ENCODE measurements at regions not wholly inside any gene's neighbourhood (a gene's known extent, or its start where the extent isn't known, plus 50 kb on each side); places are given as distances from the start of the nearest gene placed in this dataset.

DNA sequence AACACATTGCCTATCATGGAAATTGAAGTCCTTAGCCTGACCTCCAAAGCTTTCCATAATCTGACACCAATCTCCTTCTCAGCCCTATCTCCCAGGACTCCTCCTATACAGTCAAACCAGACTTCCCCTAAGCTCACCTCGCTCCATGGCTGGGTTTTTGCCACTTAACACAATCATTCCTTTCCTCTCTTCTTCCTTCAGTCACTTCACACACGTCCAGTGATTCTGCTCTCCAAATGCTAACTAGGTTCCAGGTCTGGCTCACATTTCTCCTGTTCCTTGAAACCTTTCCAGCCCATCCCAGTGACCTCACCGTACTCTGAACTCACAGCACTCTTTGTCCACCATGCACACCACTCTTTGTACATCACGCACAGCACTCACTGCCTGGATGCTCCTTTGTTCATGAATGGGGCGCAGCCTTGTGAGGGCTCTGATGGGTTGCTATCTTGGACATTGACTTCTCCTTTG is 98.4 kb downstream of the GLUL start:
- DNase-seq (ENCODE audit: low read depth, low spot score) = no peak

DNA sequence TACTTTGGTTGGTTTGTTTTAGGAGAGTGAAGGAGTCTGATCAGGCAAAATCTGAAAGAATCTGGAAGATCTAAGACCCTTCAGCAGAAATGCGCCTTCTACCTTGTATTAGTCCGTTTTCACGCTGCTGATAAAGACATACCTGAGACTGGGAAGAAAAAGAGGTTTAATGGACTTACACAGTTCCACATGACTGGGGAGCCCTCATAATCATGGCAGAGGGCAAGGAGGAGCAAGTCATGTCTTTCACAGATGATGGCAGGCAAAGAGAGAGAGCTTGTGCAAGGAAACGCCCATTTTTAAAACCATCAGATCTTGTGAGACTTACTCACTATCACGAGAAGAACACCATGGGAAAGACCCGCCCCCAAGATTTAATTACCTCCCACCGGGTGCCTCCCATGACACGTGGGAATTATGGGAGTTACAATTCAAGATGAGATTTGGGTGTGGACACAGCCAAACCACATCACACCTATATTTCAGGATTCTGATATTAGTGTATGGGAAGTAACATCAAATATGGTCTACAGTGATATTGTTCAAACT is 99.3 kb downstream of the GLUL start:
- DNase-seq (ENCODE audit: low read depth, low spot score) = no peak

DNA sequence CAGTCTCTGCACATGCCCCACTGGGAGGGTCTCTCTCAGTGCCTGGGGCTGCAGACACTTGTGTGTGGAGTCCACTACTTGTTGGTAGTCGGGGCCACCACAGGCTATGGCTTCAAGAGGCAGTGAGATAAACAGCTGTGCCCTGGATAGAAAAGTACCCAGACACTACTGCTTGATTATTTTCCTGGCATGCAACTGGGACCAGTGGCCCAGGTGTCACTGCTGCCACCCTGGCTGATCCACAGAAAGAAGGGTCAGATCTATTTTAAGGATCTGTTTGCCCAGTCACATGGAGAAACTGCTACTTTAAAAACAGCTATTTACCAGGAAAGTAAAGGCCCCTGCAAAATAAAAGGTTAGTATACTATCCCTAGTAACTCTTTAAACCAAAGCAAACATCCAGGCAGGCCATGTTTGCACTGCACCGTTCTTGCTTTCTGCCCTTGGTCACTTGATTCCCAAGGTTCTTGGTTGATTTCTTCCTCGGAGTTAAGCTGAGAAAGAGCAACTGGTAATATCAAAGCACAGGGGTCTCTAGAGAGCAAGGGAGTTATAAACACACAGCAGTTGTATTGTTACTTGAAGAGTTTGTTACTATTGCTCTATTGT is 99.9 kb downstream of the GLUL start:
- DNase-seq (ENCODE audit: low read depth, low spot score) = no peak

DNA sequence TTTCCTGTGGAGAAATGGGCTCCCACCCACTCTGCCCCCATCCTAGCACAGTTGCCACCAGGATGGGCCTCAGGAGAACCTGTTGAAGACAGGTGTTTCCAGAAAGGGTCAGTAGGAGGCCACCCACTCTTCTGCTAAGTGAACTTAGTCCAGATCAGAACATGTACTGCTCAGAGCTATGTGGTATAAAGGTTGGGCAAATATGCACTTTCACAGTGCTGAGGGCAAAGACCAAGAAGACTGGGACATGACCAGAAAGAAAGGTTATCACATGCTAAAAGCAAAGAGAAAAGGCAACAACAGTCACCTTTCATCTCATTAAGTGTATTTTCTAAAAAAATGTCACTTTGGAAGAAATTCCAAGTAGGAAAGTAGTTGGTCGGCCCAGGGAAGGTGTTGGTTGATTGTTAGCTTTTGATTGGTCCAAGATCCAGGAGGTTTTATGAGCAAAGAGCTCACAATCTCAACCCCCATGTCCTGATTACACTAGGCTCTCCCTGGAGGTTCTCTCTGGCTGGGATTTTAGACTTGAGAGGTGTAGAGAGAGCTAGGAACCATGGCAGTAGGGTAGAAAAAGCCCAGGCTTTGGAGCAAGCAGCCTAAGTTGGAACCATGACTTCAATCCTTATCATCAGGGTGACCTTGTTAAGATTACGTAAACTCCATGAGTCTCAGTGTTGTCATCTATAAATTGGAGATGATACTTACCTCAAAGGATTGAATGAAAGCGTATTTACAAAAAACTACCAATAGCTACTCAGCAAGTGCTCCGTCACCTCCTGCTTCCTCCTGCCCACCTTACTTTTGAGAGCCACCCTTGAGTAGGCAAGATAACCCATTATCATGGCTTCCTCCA is 102.6 kb downstream of the GLUL start:
- no peak for DNase-seq (ENCODE audit: low read depth, low spot score)

DNA sequence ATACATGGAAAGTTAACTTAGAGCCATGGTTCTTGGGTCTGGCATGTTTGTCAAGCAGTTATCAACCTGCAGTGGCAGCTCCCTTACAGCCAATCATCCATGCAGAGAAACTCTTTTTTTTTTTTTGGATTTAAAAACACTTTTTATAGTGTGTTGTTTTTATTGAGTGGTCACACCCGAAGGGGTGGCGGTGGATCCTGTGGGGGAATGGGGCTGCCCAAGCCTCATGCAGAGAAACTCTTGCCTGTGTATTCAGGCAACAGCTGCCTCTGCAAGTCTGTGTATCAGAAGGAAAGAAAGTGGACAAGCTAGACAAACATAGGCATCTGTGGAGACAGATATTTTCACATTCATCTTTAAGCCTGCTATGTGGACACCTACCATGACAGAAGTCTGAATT is 104.8 kb downstream of the GLUL start:
- DNase-seq (ENCODE audit: low read depth, low spot score) = no peak

DNA sequence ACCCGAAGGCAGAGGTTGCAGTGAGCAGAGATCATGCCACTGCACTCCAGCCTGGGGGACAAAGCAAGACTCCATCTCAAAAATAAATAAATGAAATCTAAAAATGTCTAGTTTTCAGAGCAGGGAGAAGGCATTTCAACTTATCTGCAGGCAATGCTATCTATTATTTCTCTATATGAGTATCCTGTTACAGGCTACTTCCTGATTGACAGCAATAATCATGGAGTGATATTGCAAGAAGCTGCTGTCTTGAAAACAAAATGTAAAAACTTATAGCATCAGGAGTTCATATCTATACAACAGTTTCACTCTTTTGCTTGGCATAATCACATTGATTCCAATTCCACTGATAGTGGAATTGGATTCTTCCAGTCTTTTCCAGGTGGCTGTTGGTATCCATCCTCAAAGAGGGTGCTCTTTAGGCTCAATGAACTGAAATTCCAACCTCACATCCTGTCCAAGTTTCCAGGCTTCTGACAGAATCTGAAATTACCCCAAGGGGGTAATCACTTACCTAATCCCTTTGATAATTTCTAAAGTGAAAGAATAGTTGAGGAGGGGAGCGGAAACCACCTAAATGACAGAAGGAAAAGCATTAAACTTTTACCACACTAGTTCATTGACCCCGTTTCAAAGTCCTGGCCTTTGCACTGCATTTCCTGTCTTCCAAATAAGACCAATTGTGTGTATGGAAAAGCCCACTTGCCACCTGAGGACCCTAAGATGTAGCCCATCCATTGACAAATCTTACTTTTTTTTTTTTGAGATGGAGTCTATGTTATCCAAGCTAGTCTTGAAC is 107.6 kb downstream of the GLUL start:
- DNase-seq (ENCODE audit: low read depth, low spot score) = no peak

DNA sequence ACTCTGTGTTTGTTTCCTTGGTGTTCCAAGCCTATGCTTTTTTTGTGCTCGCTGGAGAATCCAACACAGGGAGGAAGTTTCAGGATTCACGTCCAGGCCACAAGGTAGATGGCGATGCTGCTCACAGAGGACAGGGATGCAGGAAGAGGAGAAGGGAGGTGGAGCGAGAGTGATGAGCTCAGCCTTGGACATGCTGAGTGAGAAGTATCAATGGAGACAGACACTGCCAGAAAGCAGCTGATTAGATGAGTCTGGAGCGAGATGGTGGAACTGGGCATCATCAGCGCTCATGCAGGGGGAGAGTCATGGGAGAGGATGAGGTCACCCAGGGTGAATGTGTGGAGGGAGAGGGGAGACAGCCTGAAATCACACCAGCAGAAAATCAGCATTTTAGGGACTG is 110.0 kb downstream of the GLUL start:
- DNase-seq (ENCODE audit: low read depth, low spot score) = no peak

DNA sequence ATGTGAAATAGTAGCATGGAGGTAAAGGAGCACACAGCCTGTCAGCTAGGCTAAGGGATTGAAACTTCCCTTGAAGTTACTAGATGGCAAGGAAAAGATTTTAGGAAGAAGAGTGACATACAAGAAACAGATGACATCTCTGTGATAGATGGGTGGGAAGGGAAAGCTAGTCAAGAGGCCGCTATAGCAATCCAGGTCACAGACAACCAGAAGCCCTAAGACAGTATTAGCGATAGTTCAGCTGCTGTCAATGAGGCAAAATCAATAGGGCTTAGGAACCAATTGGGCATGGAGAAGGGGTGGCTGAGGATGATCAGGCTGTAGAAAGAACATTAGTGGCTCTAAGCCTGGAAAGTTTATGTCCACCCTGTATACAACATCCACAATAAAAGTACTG is 111.1 kb downstream of the GLUL start:
- DNase-seq (ENCODE audit: low read depth, low spot score) = no peak

DNA sequence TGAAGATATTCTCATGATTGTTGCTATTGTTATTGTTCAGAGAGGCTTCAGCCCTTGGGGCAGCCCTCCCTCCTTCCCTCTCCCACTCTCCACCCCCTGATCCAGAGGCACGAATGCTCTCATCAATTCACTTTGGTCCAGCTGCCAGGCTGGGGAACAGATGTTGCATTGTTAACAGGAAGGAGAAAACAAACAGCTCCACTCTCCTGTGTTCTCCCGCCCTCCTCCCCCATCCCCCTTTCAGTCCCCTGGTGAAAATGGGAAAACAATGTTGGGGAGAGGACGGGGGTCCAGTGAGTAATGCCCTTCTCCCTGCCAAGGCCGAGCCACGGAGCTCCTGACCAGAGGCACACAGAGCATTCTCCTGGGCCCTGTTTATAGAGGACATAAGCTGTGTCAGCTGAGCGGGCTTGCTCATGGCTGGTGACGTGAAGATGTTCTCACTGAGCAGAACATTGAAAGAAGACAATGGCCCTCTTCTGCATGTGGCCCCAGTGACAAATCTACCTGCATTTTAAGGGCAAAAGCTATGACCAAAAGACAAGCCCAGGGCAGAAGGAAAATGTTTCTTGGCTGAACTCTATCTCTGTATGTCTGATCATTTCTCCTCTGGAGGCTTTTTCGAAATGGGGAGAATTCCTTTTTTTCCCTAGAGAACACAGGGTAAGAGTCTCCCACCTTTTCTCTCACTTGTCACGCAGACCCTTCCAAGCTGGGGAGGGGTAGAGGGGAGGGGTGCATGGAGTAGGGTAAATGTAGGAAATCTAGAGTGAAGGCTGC is 111.7 kb downstream of the GLUL start:
- DNase-seq (ENCODE audit: low read depth, low spot score) = no peak

DNA sequence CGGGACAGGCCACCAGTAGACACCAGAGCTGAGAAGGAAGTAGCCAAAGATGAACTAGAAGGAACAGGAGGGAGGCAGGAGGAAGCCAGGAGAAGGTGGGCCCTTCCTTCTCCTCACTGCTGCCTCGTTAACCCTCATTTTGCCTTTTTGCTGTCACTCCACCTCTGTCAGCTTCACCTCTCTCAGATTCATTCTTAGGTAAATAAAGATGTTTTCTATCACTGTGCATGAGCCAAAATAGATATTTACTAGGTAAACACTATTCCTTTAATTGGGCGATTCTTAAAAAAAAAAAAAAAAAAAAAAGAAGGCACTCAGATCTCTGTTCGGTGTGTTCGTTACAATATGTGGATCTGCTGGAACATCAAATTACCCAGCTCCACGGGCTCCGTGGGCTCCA is 112.3 kb downstream of the GLUL start:
- DNase-seq (ENCODE audit: low read depth, low spot score) = no peak

DNA sequence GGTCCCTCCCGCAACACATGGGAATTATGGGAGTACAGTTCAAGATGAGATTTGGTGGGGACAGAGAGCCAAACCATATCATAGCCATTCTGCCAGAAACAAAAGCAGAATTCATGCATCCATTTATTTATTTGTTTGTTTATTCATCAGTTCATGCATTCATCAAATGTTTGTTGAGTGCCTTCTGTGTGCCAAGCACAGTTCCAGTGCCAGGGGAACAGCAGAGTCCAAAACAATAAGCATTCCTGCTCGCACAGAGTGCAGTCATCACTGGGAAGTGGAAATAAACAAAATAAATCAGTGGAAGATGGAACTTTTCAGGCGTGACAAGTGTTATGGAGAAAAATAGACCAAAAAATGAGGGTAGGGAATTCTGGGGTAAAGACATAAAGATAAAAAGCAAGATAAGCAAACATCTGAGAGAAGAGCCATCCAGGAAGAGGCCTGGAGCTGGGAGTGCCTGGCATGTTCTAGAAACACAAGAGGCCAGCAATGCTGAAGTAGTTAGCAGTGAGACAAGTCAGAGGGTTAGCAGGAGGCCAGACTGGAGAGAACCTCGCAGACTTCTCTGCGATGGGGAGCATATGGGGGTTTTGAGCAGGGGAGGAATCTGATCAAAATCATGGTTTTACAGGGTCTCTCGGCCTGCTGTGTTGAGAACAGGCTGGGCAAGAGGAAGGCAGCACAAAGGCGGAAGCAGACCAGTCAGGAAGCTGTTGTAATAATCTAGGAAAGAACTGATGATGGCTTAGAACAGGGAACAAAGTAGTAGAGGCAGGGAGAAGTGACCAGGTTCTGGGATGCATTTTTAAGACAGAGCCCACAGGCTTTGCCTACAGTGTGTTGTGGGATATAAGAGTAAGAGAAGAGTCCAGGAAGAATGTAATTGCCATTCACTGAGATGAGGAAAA is 113.2 kb downstream of the GLUL start:
- no peak for DNase-seq (ENCODE audit: low read depth, low spot score)

DNA sequence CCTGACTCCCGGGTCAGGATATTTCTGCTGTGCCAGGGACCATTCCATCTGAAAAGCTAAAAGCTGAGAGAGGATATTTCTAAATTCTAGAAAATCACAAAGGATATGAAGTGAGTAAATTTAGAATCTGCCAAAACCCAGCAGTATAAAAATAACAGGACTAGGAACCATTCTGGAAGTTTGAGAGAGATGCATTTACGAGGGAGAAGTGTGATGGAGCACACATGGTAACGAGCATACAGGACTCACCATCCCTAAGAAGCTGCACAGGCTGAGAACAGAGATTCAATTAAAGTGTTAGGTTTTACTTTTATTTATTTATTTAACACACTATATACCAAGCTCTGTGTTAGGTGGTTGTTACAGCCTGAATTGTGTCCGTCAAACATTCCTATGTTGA is 116.3 kb downstream of the GLUL start:
- DNase-seq (ENCODE audit: low read depth, low spot score) = no peak

DNA sequence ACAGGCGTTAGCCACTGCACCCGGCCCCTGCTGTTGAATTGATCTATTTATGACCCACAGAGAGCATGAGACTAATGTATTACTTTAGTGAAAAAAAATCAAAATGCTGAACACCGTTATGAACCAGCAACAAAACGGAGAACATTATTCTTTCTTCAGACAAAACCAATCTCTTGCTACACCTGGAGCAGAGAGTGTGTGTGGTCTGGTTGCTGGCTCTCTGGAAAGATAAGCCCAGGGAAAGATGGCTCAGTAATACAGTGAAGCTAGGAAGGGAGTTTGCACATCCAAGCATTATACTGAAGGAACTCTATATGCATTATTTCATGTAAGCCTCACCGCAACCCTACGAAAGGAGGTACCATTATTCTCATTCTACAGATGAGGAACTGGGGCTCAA is 117.0 kb downstream of the GLUL start:
- DNase-seq (ENCODE audit: low read depth, low spot score) = no peak

DNA sequence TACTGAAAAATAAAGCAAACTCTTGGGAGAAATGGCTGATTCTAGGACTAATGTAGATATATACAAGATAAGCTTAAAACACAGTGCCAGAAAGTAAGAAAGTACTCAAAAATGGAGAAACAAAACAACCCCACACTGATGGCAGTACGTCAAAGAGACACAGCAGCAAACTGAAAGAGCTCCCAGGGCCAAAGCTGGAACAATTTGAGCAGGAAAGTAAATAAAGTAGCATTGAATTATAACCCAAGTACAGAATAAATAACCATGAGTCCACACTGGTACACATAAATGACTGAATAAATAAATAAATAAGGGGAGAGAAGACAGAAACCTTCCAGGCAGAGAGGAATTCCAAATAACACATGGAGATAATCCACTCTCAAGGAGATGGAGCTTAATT is 120.9 kb downstream of the GLUL start:
- DNase-seq (ENCODE audit: low read depth, low spot score) = no peak

DNA sequence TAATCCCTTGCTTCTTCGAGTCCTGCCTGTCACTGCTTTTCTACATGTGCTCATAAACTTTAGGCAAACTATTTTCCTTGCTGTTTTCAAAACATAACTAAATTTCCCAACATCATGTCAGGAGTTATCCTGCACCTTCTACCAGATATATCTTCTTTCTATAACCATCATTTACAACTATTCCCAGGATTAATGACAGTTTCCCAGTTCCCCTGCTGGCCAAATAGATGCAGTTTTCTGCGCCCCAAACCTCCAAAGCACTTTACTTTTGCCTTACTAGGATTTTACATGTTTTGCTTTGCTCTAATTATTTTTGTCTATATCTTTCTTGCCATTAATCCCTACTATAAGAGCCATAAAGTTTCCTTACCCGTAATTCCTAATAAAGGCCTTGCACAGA is 122.5 kb downstream of the GLUL start:
- DNase-seq (ENCODE audit: low read depth, low spot score) = no peak

DNA sequence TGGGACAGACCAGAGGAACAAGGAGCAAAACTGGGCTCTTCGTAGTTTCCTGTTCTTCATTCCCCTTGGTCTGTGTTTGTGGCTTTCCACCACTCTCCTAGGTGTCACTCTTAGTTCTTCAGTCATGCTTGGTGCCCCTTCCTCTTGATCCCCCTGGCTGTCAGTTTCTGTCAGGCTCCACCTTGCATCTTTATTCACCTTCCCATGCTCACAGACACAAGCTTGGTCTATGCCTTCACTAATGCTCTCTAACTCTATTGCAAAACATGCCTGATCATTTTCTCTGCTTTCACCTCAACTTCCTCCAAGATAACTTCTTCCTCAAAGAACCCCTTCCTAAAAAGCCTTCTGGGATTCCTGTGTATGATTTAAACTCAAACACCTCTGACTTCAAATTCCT is 122.9 kb downstream of the GLUL start:
- DNase-seq (ENCODE audit: low read depth, low spot score) = no peak

DNA sequence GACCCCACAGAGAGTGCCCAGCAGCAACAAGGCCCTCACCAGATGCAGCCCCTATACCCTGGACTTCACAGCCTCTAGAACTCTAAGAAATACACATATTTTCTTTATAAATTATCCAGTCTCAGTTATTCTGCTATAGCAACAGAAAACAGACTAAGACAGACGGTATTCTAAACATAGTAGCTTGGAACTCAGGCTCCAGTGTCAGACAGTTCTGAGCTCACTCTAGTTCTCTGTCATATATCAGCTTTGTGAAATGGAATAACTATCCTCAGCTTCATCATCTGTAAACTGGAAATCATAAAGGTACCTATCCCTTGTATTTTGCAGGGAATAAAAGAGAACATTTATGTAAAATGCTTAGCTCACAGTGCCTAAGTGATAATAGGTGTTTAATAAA is 127.4 kb downstream of the GLUL start:
- DNase-seq (ENCODE audit: low read depth, low spot score) = no peak

DNA sequence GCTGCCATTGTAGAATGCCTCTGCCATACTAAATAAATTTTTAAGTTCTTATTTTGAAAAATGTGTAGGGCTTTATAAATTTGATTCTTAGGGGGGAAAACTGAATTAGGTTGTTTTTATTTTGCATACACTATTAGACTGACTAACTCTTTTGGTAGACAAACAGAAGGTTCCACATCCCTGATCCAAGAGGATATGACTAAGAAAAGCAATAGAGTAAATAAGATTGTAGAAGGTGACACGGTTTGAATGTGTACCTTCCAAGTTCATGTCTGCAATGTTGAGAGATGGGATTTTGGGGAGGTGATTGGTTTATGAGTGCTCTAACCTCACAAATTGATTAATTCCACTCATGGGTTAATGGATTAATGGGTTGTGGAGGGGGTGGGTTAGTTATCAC is 127.9 kb downstream of the GLUL start:
- no peak for DNase-seq (ENCODE audit: low read depth, low spot score)

DNA sequence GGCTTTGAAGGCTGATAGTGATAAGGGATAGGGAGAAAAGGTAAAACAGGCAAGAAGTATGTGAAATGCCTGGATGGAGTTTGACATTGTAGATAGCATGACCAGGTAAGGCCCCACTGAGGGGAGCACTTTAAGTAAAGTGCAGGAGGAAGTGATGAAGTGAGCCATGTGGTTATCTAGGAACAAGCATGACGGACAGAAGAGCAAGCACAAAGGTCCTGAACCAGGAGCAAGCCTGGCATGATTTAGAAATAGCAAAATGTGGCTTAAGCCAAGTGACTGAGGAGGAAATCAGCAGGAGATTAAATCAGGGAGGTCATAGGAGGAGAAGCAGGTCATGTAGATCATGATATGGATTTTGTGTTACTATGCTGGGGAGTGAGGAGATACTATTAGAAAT is 129.2 kb downstream of the GLUL start:
- DNase-seq (ENCODE audit: low read depth, low spot score) = no peak

DNA sequence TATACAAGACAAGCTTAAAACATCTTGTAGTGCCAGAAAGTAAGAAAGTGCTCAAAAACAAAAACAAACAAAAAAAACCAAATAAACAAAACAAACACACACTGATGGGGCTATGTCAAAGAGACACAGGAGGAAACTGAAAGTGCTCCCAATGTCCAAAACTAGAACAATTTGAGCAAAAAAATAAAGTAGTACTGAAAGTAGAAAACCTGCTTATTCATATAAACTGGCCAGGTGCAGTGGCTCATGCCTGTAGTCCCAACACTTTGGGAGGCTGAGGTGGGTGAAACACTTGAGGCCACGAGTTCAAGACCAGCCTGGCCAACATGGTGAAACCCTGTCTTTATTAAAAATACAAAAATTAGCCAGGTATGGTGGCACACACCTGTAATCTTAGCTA is 129.9 kb downstream of the GLUL start:
- DNase-seq (ENCODE audit: low read depth, low spot score) = no peak
